ENCODE measurements at regions not wholly inside any gene's neighbourhood (a gene's known extent, or its start where the extent isn't known, plus 50 kb on each side); places are given as distances from the start of the nearest gene placed in this dataset.
A peak's percentile ranks its signal among the peaks of the same experiment; 100 is the strongest.
"Not testable (repeated sequence)": the region's sequence is repeated elsewhere in the genome, so short reads cannot be mapped to it uniquely, and the experiment has no call there.

DNA sequence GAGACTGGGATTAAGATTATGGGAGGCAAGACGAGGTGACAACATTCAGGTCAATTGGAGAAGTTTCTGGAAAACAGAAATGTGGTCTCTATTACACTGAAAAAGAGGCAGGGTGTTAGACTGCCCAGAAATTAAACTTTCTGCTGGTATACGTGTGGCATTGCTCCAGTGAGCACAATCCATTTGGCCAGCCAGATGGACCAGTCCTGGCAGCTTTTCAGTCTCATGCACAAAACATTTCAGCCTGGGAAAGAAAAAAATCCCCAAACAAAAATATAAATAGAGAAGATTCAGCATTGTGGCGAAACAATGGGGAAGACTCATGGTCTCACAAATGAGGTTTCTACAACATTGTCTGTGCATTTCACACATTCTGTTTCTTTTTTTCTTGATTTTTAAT, 113.9 kb downstream of the HNMT start:
- no peak for ATAC-seq
- H3K27ac ChIP-seq, result no peak overlapping the region
- no peaks in the 10 kb centered on the region for H3K9me3 ChIP-seq
- intact Hi-C loops (cut with DNase I), result no loop called here
- no peaks in the 10 kb centered on the region for H3K36me3 ChIP-seq
- no peaks in the 10 kb centered on the region for H3K27me3 ChIP-seq (ENCODE audit: low read depth)
- no peak for TF ChIP-seq CTCF (IDR thresholded peaks at IDR 0.05)
- no peak overlapping the region for H3K4me3 ChIP-seq
- no peak for DNase-seq
- no peaks in the 10 kb centered on the region for H3K4me1 ChIP-seq

- no peaks in the 10 kb centered on the region for H3K4me1 ChIP-seq
- H3K4me3 ChIP-seq, result no peak overlapping the region
- H3K36me3 ChIP-seq, result no peaks in the 10 kb centered on the region
- no peak overlapping the region for H3K27ac ChIP-seq
- ATAC-seq, result no peak
- no peak for TF ChIP-seq CTCF (IDR thresholded peaks at IDR 0.05)
- intact Hi-C loops (cut with DNase I), result no loop called here
- H3K9me3 ChIP-seq, result no peaks in the 10 kb centered on the region
- DNase-seq, result no peak
- H3K27me3 ChIP-seq (ENCODE audit: low read depth), result no peaks in the 10 kb centered on the region
Measured at GRCh38 chr2:138079976-138080375, 115.7 kb downstream of the HNMT start.

GRCh38 chr2:138081225-138082073, 117.2 kb downstream of the HNMT start:
- Histone ChIP-seq H3K9me3 (no peaks in the 10 kb centered on the region), H3K36me3 (no peaks in the 10 kb centered on the region), H3K4me1 (no peaks in the 10 kb centered on the region), H3K27ac (no peak overlapping the region), H3K27me3 (ENCODE audit: low read depth) (no peaks in the 10 kb centered on the region), H3K4me3 (no peak overlapping the region)
- intact Hi-C loops (cut with DNase I), result no loop called here
- ATAC-seq (no peak), DNase-seq (no peak)
- TF ChIP-seq CTCF (IDR thresholded peaks at IDR 0.05), result no peak

GRCh38 chr2:138084206-138084605, 119.9 kb downstream of the HNMT start:
- no peaks in the 10 kb centered on the region for H3K27me3 ChIP-seq (ENCODE audit: low read depth)
- no peak for TF ChIP-seq CTCF (IDR thresholded peaks at IDR 0.05)
- DNase-seq (no peak), ATAC-seq (no peak)
- no peak overlapping the region for H3K4me3 ChIP-seq
- no peaks in the 10 kb centered on the region for H3K4me1 ChIP-seq
- H3K27ac ChIP-seq, result no peak overlapping the region
- no peaks in the 10 kb centered on the region for H3K9me3 ChIP-seq
- no peaks in the 10 kb centered on the region for H3K36me3 ChIP-seq
- intact Hi-C loops (cut with DNase I), result no loop called here

DNA sequence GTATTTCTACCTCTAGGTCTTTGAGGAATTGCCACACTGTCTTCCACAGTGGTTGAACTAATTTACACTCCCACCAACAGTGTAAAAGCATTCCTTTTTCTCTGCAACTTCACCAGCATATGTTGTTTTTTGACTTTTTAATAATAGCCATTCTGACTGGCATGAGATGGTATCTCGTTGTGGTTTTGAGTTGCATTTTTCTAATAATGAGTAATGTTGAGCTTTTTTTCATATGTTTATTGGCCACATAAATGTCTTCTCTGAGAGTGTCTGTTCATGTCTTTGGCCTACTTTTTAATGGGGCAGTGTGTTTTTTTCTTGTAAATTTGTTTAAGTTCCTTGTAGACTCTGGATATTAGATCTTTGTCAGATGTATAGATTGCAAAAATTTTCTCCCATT, 121.2 kb downstream of the HNMT start:
- ATAC-seq; H3K27ac ChIP-seq; DNase-seq; H3K27me3 ChIP-seq (ENCODE audit: low read depth); H3K4me1 ChIP-seq; H3K4me3 ChIP-seq; H3K36me3 ChIP-seq; H3K9me3 ChIP-seq; intact Hi-C loops (cut with DNase I): not testable (repeated sequence)

GRCh38 chr2:138086576-138086975, 122.3 kb downstream of the HNMT start:
- Histone ChIP-seq H3K27ac (no peak overlapping the region), H3K4me1 (no peaks in the 10 kb centered on the region), H3K9me3 (no peaks in the 10 kb centered on the region), H3K36me3 (no peaks in the 10 kb centered on the region), H3K4me3 (no peak overlapping the region), H3K27me3 (ENCODE audit: low read depth) (no peaks in the 10 kb centered on the region)
- intact Hi-C loops (cut with DNase I), result no loop called here
- no peak for DNase-seq
- ATAC-seq, result peak in 1 of 2 donors; percentile 62
- no peak for TF ChIP-seq CTCF (IDR thresholded peaks at IDR 0.05)
